Activated naive CD4-positive, alpha-beta T cell treated with anti-CD3 and anti-CD28 coated beads, Interleukin-2, amount 50 U/mL, for 72 hours (primary cell): ENCODE measurements at regions not wholly inside any gene's neighbourhood (a gene's known extent, or its start where the extent isn't known, plus 50 kb on each side); places are given as distances from the start of the nearest gene placed in this dataset.

ENCODE experiments used
- ATAC-seq, 2 donors: fragments of 150-1000 bp; cut with Tn5 transposase; 2 replicates each; pipeline ENCODE4 v1.10.0; 2021; ENCODE audit warnings: mild to moderate bottlenecking in 2 of 2, moderate library complexity in 2 of 2
- DNase-seq, 2 donors: peaks; one replicate each; pipeline ENCODE4 v3.0.0; 2021 to 2022; ENCODE audit warnings: low spot score in 2 of 2
- H3K27ac Mint-ChIP-seq, 2 donors: one replicate each; pipeline ENCODE4 v1.8.0; 2022; ENCODE audit warnings: mild to moderate bottlenecking in 2 of 2, mixed read lengths in 2 of 2
- H3K36me3 Mint-ChIP-seq, 2 donors: one replicate each; pipeline ENCODE4 v1.8.0; 2022; ENCODE audit warnings: mixed read lengths in 2 of 2
- H3K9me3 Mint-ChIP-seq, 2 donors: one replicate each; pipeline ENCODE4 v1.8.0; 2022; ENCODE audit warnings: mixed read lengths in 2 of 2

GRCh38 chr1:83606416-83606955 is 392.4 kb downstream of the TTLL7 start:
- peaks cover 0 to 6% of the 10 kb centered on the region in 2 donors for H3K9me3 Mint-ChIP-seq
- ATAC-seq (no peak), DNase-seq (no peak)
- H3K36me3 Mint-ChIP-seq: no peaks in the 10 kb centered on the region
- no peak overlapping the region for H3K27ac Mint-ChIP-seq

GRCh38 chr1:83596331-83596730 is 402.6 kb downstream of the TTLL7 start:
- peaks cover 0 to 13% of the 10 kb centered on the region in 2 donors for H3K36me3 Mint-ChIP-seq
- DNase-seq (no peak), ATAC-seq (no peak)
- H3K27ac Mint-ChIP-seq: no peak overlapping the region
- peaks cover 6 to 19% of the 10 kb centered on the region in 2 donors for H3K9me3 Mint-ChIP-seq

- DNase-seq: no peak
- ATAC-seq: no peak
- H3K9me3 Mint-ChIP-seq: peaks cover 2 to 9% of the 10 kb centered on the region in 2 donors
- H3K27ac Mint-ChIP-seq: no peak overlapping the region
- H3K36me3 Mint-ChIP-seq: peaks cover 0 to 9% of the 10 kb centered on the region in 2 donors
Measured at GRCh38 chr1:83593073-83593472, 405.9 kb downstream of the TTLL7 start.

- no peak overlapping the region for H3K27ac Mint-ChIP-seq
- peaks cover 2 to 6% of the 10 kb centered on the region in 2 donors for H3K9me3 Mint-ChIP-seq
- ATAC-seq (no peak), DNase-seq (no peak)
- peaks cover 0 to 5% of the 10 kb centered on the region in 2 donors for H3K36me3 Mint-ChIP-seq
Measured at GRCh38 chr1:83588140-83588539, 410.8 kb downstream of the TTLL7 start.

GRCh38 chr1:83583351-83584014 is 415.4 kb downstream of the TTLL7 start:
- H3K9me3 Mint-ChIP-seq: peaks cover 4 to 17% of the 10 kb centered on the region in 2 donors
- no peak overlapping the region for H3K27ac Mint-ChIP-seq
- ATAC-seq (peak in 1 of 2 donors; percentile 46), DNase-seq (no peak)
- peaks cover 0 to 14% of the 10 kb centered on the region in 2 donors for H3K36me3 Mint-ChIP-seq

GRCh38 chr1:83581747-83582146 is 417.2 kb downstream of the TTLL7 start:
- DNase-seq: no peak
- H3K9me3 Mint-ChIP-seq: peaks cover 4 to 11% of the 10 kb centered on the region in 2 donors
- H3K27ac Mint-ChIP-seq: no peak overlapping the region
- H3K36me3 Mint-ChIP-seq: peaks cover 0 to 14% of the 10 kb centered on the region in 2 donors
- ATAC-seq: no peak

GRCh38 chr1:83574791-83575190 is 424.1 kb downstream of the TTLL7 start:
- H3K27ac Mint-ChIP-seq: no peak overlapping the region
- no peak for DNase-seq
- no peak for ATAC-seq
- H3K36me3 Mint-ChIP-seq: peaks cover 0 to 3% of the 10 kb centered on the region in 2 donors
- H3K9me3 Mint-ChIP-seq: peaks cover 0 to 11% of the 10 kb centered on the region in 2 donors

- Mint-ChIP-seq H3K36me3 (no peaks in the 10 kb centered on the region), H3K27ac (no peak overlapping the region), H3K9me3 (peaks cover 0 to 9% of the 10 kb centered on the region in 2 donors)
- no peak for DNase-seq
- ATAC-seq: no peak
Measured at GRCh38 chr1:83573776-83574175, 425.2 kb downstream of the TTLL7 start.

GRCh38 chr1:83571536-83571935 is 427.4 kb downstream of the TTLL7 start:
- no peak overlapping the region for H3K27ac Mint-ChIP-seq
- H3K36me3 Mint-ChIP-seq: no peaks in the 10 kb centered on the region
- DNase-seq (no peak), ATAC-seq (no peak)
- peaks cover 0 to 9% of the 10 kb centered on the region in 2 donors for H3K9me3 Mint-ChIP-seq

GRCh38 chr1:83561346-83561745 is 437.6 kb downstream of the TTLL7 start:
- ATAC-seq (no peak), DNase-seq (no peak)
- H3K36me3 Mint-ChIP-seq: peaks cover 0 to 6% of the 10 kb centered on the region in 2 donors
- peaks cover 3 to 9% of the 10 kb centered on the region in 2 donors for H3K9me3 Mint-ChIP-seq
- no peak overlapping the region for H3K27ac Mint-ChIP-seq

GRCh38 chr1:83559129-83559840 is 439.6 kb downstream of the TTLL7 start:
- Mint-ChIP-seq H3K36me3 (peaks cover 0 to 6% of the 10 kb centered on the region in 2 donors), H3K27ac (no peak overlapping the region), H3K9me3 (peaks cover 3 to 9% of the 10 kb centered on the region in 2 donors)
- DNase-seq: no peak
- ATAC-seq: no peak

- ATAC-seq (no peak), DNase-seq (no peak)
- H3K9me3 Mint-ChIP-seq: peaks cover 3 to 8% of the 10 kb centered on the region in 2 donors
- peaks cover 0 to 6% of the 10 kb centered on the region in 2 donors for H3K36me3 Mint-ChIP-seq
- no peak overlapping the region for H3K27ac Mint-ChIP-seq
Measured at GRCh38 chr1:83555871-83556270, 443.1 kb downstream of the TTLL7 start.

- no peak for ATAC-seq
- Mint-ChIP-seq H3K27ac (no peak overlapping the region), H3K9me3 (peaks cover 3 to 5% of the 10 kb centered on the region in 2 donors), H3K36me3 (no peaks in the 10 kb centered on the region)
- no peak for DNase-seq
Measured at GRCh38 chr1:83554174-83554573, 444.8 kb downstream of the TTLL7 start.

- no peak for ATAC-seq
- Mint-ChIP-seq H3K9me3 (peaks cover 3 to 8% of the 10 kb centered on the region in 2 donors), H3K27ac (no peak overlapping the region), H3K36me3 (no peaks in the 10 kb centered on the region)
- no peak for DNase-seq
Measured at GRCh38 chr1:83552820-83553219, 446.1 kb downstream of the TTLL7 start.

GRCh38 chr1:83548311-83548710 is 450.6 kb downstream of the TTLL7 start:
- no peak for ATAC-seq

GRCh38 chr1:83547901-83548300 is 451.0 kb downstream of the TTLL7 start:
- Mint-ChIP-seq H3K27ac (no peak overlapping the region), H3K36me3 (peaks cover 5 to 6% of the 10 kb centered on the region in 2 donors), H3K9me3 (peaks cover 6 to 10% of the 10 kb centered on the region in 2 donors)
- no peak for DNase-seq
- no peak for ATAC-seq

More at GRCh38 chr1:83548311-83548710, 450.6 kb downstream of the TTLL7 start:
- no peak for DNase-seq
- Mint-ChIP-seq H3K36me3 (peaks cover 2 to 3% of the 10 kb centered on the region in 2 donors), H3K27ac (no peak overlapping the region), H3K9me3 (peaks cover 4 to 10% of the 10 kb centered on the region in 2 donors)

GRCh38 chr1:83546874-83547273 is 452.1 kb downstream of the TTLL7 start:
- Mint-ChIP-seq H3K36me3 (peaks cover 5 to 6% of the 10 kb centered on the region in 2 donors), H3K27ac (no peak overlapping the region), H3K9me3 (peaks cover 6 to 10% of the 10 kb centered on the region in 2 donors)
- DNase-seq: no peak
- no peak for ATAC-seq
